ENCODE measurements at regions not wholly inside any gene's neighbourhood (a gene's known extent, or its start where the extent isn't known, plus 50 kb on each side); places are given as distances from the start of the nearest gene placed in this dataset.
A peak's percentile ranks its signal among the peaks of the same experiment; 100 is the strongest.

GRCh38 chr13:40149611-40150274 lies 494.3 kb downstream of the COG6 start:
- Histone ChIP-seq H3K4me1 (peaks cover 6 to 22% (median 10%) of the 10 kb centered on the region in 4 donors), H3K9me3 (no peaks in the 10 kb centered on the region), H3K36me3 (no peaks in the 10 kb centered on the region), H3K27ac (peak overlapping the region; percentile 10 to 75 (median 58)), H3K4me3 (no peak overlapping the region), H3K27me3 (no peaks in the 10 kb centered on the region)
- peak in 2 of 3 donors; percentile 73 to 80 for TF ChIP-seq POLR2AphosphoS5 (IDR thresholded peaks at IDR 0.05)
- TF ChIP-seq EP300 (IDR thresholded peaks at IDR 0.05) = peak; percentile 62
- TF ChIP-seq CTCF (IDR thresholded peaks at IDR 0.05) = no peak
- intact Hi-C loops (cut with DNase I; ENCODE audit: low total_unique reads) = no loop called here
- WGBS, 5 donors = 34 to 43% (median 43%) methylated on average over 6 of the region's 6 CpGs
- peak in 1 of 2 donors; percentile 61 for DNase-seq

- no peak overlapping the region for H3K4me3 ChIP-seq
- peaks cover 6 to 22% (median 10%) of the 10 kb centered on the region in 4 donors for H3K4me1 ChIP-seq
- no peak overlapping the region for H3K27ac ChIP-seq
- H3K27me3 ChIP-seq = no peaks in the 10 kb centered on the region
- H3K9me3 ChIP-seq = no peaks in the 10 kb centered on the region
- intact Hi-C loops (cut with DNase I; ENCODE audit: low total_unique reads) = no loop called here
- TF ChIP-seq POLR2A (IDR thresholded peaks at IDR 0.05) = no peak
- no peak for TF ChIP-seq CTCF (IDR thresholded peaks at IDR 0.05)
- TF ChIP-seq EP300 (IDR thresholded peaks at IDR 0.05) = no peak
- no peak for TF ChIP-seq POLR2AphosphoS5 (IDR thresholded peaks at IDR 0.05)
- 94 to 98% (median 95%) methylated on average over 2 of the region's 2 CpGs for WGBS, 5 donors
- H3K36me3 ChIP-seq = no peaks in the 10 kb centered on the region
- DNase-seq = no peak
Observed at GRCh38 chr13:40151673-40152072, 496.2 kb downstream of the COG6 start.

GRCh38 chr13:40152145-40152544 lies 496.7 kb downstream of the COG6 start:
- no peaks in the 10 kb centered on the region for H3K9me3 ChIP-seq
- H3K36me3 ChIP-seq = no peaks in the 10 kb centered on the region
- intact Hi-C loops (cut with DNase I; ENCODE audit: low total_unique reads) = no loop called here
- no peak for DNase-seq
- H3K4me3 ChIP-seq = no peak overlapping the region
- TF ChIP-seq POLR2A (IDR thresholded peaks at IDR 0.05) (no peak), EP300 (IDR thresholded peaks at IDR 0.05) (no peak), CTCF (IDR thresholded peaks at IDR 0.05) (no peak), POLR2AphosphoS5 (IDR thresholded peaks at IDR 0.05) (no peak)
- H3K4me1 ChIP-seq = peaks cover 6 to 22% (median 10%) of the 10 kb centered on the region in 4 donors
- 61 to 77% (median 66%) methylated on average over 3 of the region's 3 CpGs for whole genome bisulfite sequencing, 5 donors
- H3K27me3 ChIP-seq = no peaks in the 10 kb centered on the region
- no peak overlapping the region for H3K27ac ChIP-seq

- no peak for DNase-seq
- Histone ChIP-seq H3K27ac (no peak overlapping the region), H3K4me3 (no peak overlapping the region), H3K36me3 (no peaks in the 10 kb centered on the region), H3K4me1 (peaks cover 6 to 22% (median 10%) of the 10 kb centered on the region in 4 donors), H3K9me3 (no peaks in the 10 kb centered on the region), H3K27me3 (no peaks in the 10 kb centered on the region)
- intact Hi-C loops (cut with DNase I; ENCODE audit: low total_unique reads) = no loop called here
- WGBS, 5 donors = 85 to 96% (median 88%) methylated on average over 4 of the region's 4 CpGs
- TF ChIP-seq CTCF (IDR thresholded peaks at IDR 0.05) (no peak), EP300 (IDR thresholded peaks at IDR 0.05) (no peak), POLR2AphosphoS5 (IDR thresholded peaks at IDR 0.05) (no peak), POLR2A (IDR thresholded peaks at IDR 0.05) (no peak)
Observed at GRCh38 chr13:40152922-40153321, 497.5 kb downstream of the COG6 start.
